ENCODE measurements at regions not wholly inside any gene's neighbourhood (a gene's known extent, or its start where the extent isn't known, plus 50 kb on each side); places are given as distances from the start of the nearest gene placed in this dataset.

DNA sequence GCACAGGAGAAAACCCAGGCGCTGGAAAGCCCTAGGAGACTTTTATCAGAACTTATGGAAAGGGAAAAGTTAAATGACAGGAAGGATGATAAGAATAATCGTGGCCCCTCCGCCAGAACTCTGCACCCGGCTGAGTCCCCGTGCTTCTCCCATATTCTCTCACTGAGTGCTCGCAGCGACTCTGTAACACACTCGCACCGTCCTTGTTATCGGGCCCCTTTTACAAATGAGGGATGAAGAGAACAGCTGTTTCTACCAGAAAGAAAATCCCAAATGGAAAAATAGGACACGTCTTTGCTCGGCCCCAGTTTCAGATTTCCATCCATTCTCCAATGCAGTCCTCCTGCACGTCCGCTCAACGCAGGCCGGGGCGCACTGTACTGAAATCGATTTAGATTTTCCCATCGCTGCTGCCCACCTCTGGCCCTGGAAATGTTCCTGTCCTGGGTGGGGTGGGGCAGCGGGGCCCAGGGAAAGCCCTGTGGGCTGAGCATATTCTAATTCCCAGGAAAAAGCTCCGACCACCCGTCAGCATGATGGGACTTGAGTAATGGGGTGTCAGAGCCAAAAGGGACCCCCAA lies 66.4 kb downstream of the KCNF1 start:
- CTCF ChIA-PET = interaction anchor here (0.7 kb wide), 1 partner anchor 62 kb away, joined by 3 read pairs; no protein-coding TSS in a partner anchor
- TF ChIP-seq, protein P1, sequence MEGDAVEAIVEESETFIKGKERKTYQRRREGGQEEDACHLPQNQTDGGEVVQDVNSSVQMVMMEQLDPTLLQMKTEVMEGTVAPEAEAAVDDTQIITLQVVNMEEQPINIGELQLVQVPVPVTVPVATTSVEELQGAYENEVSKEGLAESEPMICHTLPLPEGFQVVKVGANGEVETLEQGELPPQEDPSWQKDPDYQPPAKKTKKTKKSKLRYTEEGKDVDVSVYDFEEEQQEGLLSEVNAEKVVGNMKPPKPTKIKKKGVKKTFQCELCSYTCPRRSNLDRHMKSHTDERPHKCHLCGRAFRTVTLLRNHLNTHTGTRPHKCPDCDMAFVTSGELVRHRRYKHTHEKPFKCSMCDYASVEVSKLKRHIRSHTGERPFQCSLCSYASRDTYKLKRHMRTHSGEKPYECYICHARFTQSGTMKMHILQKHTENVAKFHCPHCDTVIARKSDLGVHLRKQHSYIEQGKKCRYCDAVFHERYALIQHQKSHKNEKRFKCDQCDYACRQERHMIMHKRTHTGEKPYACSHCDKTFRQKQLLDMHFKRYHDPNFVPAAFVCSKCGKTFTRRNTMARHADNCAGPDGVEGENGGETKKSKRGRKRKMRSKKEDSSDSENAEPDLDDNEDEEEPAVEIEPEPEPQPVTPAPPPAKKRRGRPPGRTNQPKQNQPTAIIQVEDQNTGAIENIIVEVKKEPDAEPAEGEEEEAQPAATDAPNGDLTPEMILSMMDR (conservative IDR thresholded peaks at IDR 0.05; ENCODE audit: low read depth) = no peak
- DNase-seq (ENCODE audit: low spot score) = no peak
- POLR2A ChIA-PET (ENCODE audit: low non-redundant PET) = no interaction called here
- no peak overlapping the region for H3K27ac ChIP-seq

DNA sequence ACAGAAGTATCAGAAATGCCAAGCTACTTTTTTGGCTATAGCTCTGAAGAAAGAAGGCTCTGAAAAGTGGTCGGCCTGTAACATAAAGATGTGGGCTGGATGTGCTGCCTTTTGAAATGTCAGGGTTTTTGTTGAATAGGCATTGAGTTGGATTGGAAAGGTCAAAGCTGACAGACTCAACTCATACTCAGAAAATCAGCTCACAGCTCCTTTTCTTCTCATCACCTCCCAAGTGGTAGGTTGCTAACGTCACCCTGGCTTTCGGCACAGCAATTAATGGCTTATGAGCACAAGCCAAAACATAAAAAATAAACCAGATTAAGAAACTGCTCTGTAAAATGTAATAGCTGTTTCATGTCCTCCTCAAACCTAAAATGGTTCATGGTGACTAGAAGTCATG lies 68.3 kb downstream of the KCNF1 start:
- TF ChIP-seq, protein P1 (conservative IDR thresholded peaks at IDR 0.05; ENCODE audit: low read depth) = no peak
- POLR2A ChIA-PET (ENCODE audit: low non-redundant PET) = interaction anchor here (0.5 kb wide), 1 partner anchor 12 kb away, joined by 5 read pairs; no protein-coding TSS in a partner anchor
- H3K27ac ChIP-seq = no peak overlapping the region
- no peak for DNase-seq (ENCODE audit: low spot score)
- CTCF ChIA-PET = no interaction called here

DNA sequence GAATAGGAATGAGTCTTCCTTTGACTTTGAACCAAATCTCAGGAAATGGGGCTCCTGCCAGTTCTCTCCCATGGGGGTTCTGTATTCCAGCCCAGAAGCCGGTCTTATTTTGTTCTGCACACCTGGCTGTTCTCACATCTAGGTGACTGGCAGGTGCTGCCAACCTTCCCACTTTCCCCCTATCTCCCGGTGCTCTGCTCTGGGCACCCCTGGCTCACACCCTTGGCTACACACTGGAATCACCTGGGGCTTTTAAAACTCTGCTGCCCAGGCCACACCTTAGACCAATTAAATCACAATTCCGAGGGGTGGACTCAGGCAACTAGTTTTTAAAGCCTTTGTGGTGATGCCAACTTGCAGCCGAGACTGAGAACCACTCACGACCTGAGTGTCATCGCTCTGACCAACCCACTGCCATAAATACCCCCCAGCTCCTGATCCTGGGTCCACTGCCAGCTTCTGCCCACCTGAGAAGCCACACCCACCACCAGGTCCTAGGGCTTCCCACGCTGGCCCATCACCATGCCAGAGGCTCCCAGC lies 69.2 kb downstream of the KCNF1 start:
- no peak for DNase-seq (ENCODE audit: low spot score)
- TF ChIP-seq, protein P1 (conservative IDR thresholded peaks at IDR 0.05; ENCODE audit: low read depth) = no peak
- no peak overlapping the region for H3K27ac ChIP-seq
- CTCF ChIA-PET = no interaction called here
- POLR2A ChIA-PET (ENCODE audit: low non-redundant PET) = no interaction called here

DNA sequence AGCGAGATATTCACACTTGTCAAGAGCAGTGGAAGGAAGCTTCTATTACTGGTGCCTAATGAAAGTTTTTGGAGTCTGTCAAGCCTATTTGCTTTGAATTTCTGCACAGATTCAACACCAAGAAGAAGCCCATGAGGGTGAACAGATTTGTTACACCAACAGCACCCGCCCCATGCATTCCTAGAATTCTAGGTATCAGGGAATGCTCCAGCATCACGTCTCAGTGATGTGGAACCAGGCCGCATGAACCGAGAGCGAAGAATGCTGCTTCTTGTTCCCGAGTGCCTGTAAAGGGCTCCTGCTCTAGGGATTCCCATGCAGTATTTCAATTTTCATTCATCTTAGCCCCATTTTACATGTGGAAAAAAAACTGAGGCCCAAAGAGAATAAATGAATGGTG lies 69.7 kb downstream of the KCNF1 start:
- DNase-seq (ENCODE audit: low spot score) = no peak
- ChIA-PET POLR2A (ENCODE audit: low non-redundant PET) (no interaction called here), CTCF (no interaction called here)
- H3K27ac ChIP-seq = no peak overlapping the region
- TF ChIP-seq, protein P1 (conservative IDR thresholded peaks at IDR 0.05; ENCODE audit: low read depth) = no peak

DNA sequence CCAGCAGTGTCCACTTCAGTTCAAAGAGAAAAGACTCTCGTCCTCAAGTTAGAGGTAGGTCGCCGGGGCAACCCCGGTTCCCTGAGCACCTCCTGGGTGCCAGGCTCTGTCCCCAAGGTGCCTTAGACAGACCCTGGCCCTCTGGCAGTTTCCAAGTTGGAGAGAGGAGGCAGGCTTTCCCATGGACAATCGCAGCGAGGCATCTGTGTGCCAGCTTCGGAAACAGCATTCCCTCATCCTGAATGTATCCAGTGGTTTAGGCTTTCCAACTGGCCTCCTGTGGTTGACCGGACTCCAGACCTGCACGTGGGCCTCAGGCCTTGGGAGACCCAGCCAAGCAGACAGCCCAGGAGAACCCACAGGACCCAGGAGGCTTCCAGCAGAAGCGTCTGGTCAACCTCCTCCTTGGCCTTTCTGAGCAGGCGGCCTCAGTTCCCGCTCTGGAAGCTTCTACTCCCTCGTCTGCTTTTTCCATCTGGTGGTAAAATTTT lies 70.3 kb downstream of the KCNF1 start:
- POLR2A ChIA-PET (ENCODE audit: low non-redundant PET) = no interaction called here
- CTCF ChIA-PET = no interaction called here
- DNase-seq (ENCODE audit: low spot score) = no peak
- TF ChIP-seq, protein P1 (conservative IDR thresholded peaks at IDR 0.05; ENCODE audit: low read depth) = no peak
- H3K27ac ChIP-seq = no peak overlapping the region

DNA sequence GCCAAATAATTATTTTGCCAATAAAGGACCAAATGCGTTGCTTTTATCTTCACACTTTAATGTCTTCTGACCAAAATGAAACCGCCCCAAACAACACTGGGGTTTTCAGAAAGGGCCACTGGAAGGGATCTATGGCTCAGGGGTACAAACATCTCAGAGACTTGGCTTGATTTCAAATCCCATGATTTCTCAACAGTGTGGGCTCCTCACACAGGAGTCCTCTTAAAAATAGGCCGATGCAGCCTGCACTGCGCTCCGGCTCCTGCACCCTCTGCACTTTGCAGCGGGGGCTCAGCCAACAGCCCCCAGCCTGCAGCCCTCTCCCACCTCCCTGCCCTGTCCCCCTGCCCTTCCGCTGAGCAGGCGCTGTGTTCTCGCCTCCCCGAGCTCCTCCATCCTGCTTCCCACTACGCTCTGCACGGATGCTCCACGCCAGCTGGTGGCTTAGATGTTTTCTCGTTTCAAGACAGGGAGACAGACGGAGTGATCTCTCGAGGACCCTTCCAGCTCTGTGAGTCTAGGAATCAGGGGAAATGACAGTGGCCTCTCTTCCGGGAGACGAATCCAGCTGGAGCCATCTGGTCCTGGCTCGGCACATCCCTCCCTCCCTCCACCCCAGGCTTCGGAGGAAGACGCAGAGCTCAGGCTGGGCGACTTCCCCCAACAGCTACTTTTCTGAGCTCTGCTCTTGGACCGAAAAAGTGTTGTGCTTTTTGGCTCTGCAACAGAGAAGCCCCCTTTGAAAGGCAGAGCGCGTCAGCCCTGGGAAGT lies 71.4 kb downstream of the KCNF1 start:
- POLR2A ChIA-PET (ENCODE audit: low non-redundant PET) = no interaction called here
- TF ChIP-seq, protein P1 (conservative IDR thresholded peaks at IDR 0.05; ENCODE audit: low read depth) = no peak
- H3K27ac ChIP-seq = no peak overlapping the region
- CTCF ChIA-PET = no interaction called here
- no peak for DNase-seq (ENCODE audit: low spot score)
